Vagina (tissue), 2 donors: ENCODE measurements at regions not wholly inside any gene's neighbourhood (a gene's known extent, or its start where the extent isn't known, plus 50 kb on each side); places are given as distances from the start of the nearest gene placed in this dataset.

ENCODE experiments used
- DNase-seq, 2 donors: peaks; one replicate each; pipeline ENCODE4 v3.0.0-alpha.2; 2017; ENCODE audit errors: extremely low spot score in 2 of 2
- H3K27ac ChIP-seq: fragments of 200-600 bp; sonication (generic); one replicate; pipeline ENCODE4 v1.5.1; 2019
- H3K27me3 ChIP-seq: fragments of 200-600 bp; sonication (generic); one replicate; pipeline ENCODE4 v1.5.1; 2019
- H3K36me3 ChIP-seq, 2 donors: fragments of 200-600 bp; sonication (generic); one replicate each; pipeline ENCODE4 v1.5.1; 2017 to 2019
- H3K4me1 ChIP-seq: fragments of 200-600 bp; sonication (generic); one replicate; pipeline ENCODE4 v1.5.1; 2019
- H3K4me3 ChIP-seq, 2 donors: fragments of 200-600 bp; sonication (generic); 1 replicate in 1 of 2; 2 replicates in 1 of 2; pipeline ENCODE4 v1.5.1; 2016 to 2019
- H3K9me3 ChIP-seq: fragments of 200-600 bp; sonication (generic); one replicate; pipeline ENCODE4 v1.5.1; 2019
- CTCF ChIP-seq, 3 experiments: fragments of 450-650 bp in 2 of 3; fragments of 200-600 bp in 1 of 3; sonication (generic) in 1 of 3; IDR thresholded peaks; one replicate each; pipeline ENCODE4 v1.5.1; 2017 to 2019; ENCODE audit warnings: antibody characterized with exemption in 3 of 3, mild to moderate bottlenecking in 2 of 3, moderate library complexity in 2 of 3
- POLR2A ChIP-seq, 2 donors: fragments of 450-650 bp; IDR thresholded peaks; one replicate each; pipeline ENCODE4 v1.6.1; 2017; ENCODE audit warnings: antibody characterized with exemption in 2 of 2, mild to moderate bottlenecking in 2 of 2, moderate library complexity in 2 of 2
- POLR2AphosphoS5 ChIP-seq, 2 donors: sonication (generic); formaldehyde crosslinking; IDR thresholded peaks; one replicate each; pipeline ENCODE4 v1.9.0; 2017; ENCODE audit warnings: antibody characterized with exemption in 2 of 2, mild to moderate bottlenecking in 2 of 2, low read depth in 1 of 2; ENCODE audit not compliant: insufficient read depth in 1 of 2
- intact Hi-C: fragments of 100-400 bp; cut with DNase I; formaldehyde crosslinking; loops from one replicate; pipeline ENCODE4 v1.15.1; 2023

DNA sequence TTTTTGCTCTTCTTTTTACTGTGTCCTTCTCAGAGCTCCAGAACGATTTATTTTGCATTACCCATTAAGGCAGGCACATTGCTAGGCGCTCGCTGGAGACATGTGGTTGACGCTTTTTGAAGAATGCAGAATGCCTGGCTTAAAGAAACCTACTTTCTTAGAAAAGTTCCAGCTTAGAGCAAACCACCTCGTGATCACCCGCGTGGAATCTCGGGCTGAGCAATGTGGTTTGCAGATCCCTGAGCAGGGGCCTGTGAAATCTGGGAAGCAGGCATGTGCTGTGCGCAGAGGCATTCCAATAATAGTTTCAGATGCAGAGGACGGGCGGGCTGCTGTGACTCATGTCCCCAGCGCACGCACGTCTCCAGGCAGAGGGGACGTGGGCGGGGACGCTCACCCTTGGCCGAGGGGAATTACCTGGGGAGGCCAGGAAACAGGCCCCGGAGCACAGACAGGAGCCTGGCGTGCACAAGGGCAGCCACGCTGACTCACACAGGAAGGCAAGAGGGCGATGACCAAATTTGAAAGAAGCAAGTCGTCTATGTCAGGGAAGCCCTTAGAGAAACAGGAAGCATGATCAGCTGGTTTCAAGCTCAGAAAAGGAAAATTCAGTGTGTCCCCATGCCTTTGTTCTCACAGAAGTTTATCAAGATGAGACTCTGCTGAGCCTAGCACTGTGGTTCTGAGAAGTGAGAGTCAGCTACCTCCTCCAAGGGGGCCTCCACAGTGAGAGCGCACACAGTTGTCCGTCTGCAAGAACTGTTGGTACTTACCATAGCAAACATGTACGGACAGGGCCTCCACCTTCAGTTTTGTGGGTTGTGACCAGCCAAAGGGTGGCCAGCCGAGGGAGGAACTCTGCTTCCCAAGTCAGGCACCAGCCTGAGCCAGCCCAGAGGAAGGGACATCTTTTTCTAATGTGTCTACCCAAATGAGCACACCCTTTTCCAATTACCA lies 218.6 kb downstream of the PIK3R1 start:
- intact Hi-C loops, result no loop called here

GRCh38 chr5:68435611-68436010 lies 220.1 kb downstream of the PIK3R1 start:
- H3K27ac ChIP-seq, result no peak overlapping the region
- TF ChIP-seq CTCF (IDR thresholded peaks at IDR 0.05), result no peak
- no peak for TF ChIP-seq POLR2AphosphoS5 (IDR thresholded peaks at IDR 0.05; ENCODE audit: insufficient read depth in 1 of 2, low read depth in 1 of 2)
- TF ChIP-seq POLR2A (IDR thresholded peaks at IDR 0.05), result no peak
- intact Hi-C loops, result no loop called here
- no peak for DNase-seq
- no peaks in the 10 kb centered on the region for H3K9me3 ChIP-seq
- H3K36me3 ChIP-seq, result no peaks in the 10 kb centered on the region
- H3K4me3 ChIP-seq, result no peak overlapping the region
- H3K4me1 ChIP-seq, result peaks cover 19% of the 10 kb centered on the region
- H3K27me3 ChIP-seq, result no peaks in the 10 kb centered on the region

More for the DNA sequence above, 218.6 kb downstream of the PIK3R1 start:
- no peaks in the 10 kb centered on the region for H3K36me3 ChIP-seq
- no peak overlapping the region for H3K4me3 ChIP-seq
- TF ChIP-seq POLR2A (IDR thresholded peaks at IDR 0.05), result no peak
- no peak for TF ChIP-seq CTCF (IDR thresholded peaks at IDR 0.05)
- peak; percentile 80 to 84 for TF ChIP-seq POLR2AphosphoS5 (IDR thresholded peaks at IDR 0.05; ENCODE audit: insufficient read depth in 1 of 2, low read depth in 1 of 2)
- no peaks in the 10 kb centered on the region for H3K9me3 ChIP-seq
- no peak for DNase-seq
- peak overlapping the region; percentile 50 for H3K27ac ChIP-seq
- peaks cover 15% of the 10 kb centered on the region for H3K4me1 ChIP-seq
- no peaks in the 10 kb centered on the region for H3K27me3 ChIP-seq

DNA sequence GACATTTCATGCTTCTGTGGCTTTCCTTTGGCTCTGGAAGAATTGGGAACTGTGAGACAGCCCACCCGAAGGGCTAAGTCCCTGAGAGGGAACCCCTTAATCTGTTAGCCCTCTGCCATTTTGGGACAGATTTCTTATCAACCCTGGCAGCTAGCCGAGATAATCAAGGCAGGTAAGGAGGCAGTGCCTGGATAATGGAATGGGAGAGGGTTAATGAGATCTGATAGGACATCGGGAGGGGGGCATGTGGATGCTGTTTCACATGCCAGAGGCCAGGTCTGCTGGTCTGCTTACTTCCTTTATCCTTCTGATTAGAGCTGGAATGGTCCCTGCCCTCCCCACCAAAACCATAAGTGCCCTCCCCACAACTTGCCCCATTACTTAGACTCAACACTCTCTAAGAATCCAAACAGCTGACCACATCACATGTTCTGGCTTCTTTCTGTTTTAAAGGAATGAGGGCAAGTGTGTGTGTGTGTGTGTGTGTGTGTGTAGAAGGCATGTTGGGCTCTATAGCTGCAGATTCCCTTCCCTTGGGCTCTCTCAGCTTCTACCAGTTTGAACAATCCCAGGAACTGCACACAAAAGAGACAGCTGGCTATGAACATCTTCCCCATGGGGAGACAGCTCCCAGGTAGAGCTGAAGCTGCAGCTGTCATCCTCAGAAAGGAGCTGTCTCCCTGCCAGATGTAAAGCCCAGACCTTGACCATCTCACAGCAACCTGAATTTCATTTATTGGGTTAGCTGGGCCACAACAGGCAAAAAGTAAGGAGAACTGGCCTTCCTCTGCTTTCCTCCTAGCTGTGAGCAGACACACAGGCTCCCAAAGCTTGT lies 221.3 kb downstream of the PIK3R1 start:
- H3K27ac ChIP-seq, result no peak overlapping the region
- H3K4me1 ChIP-seq, result peaks cover 29% of the 10 kb centered on the region
- DNase-seq, result no peak
- no peaks in the 10 kb centered on the region for H3K9me3 ChIP-seq
- no peak for TF ChIP-seq POLR2AphosphoS5 (IDR thresholded peaks at IDR 0.05; ENCODE audit: insufficient read depth in 1 of 2, low read depth in 1 of 2)
- no peak overlapping the region for H3K4me3 ChIP-seq
- H3K36me3 ChIP-seq, result no peaks in the 10 kb centered on the region
- intact Hi-C loops, result no loop called here
- H3K27me3 ChIP-seq, result no peaks in the 10 kb centered on the region

DNA sequence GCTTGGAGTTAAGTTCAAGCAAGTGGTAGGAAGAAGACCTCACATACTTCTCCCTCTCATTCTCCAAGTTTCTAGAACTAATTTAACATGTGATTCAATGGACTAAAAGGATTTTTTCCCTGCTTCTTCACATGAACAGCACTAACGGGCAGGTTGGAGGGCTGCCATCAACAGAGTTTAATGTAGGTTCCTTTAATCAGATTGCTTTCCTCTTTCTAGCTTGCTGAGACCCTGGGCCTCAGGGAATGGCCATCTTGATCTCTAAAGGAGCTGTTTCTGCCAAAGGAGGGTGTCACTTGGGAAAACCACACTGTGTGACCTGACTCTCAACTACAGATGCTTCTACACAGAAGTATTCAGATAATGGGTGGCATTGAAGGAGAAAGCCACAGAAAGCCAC lies 223.3 kb downstream of the PIK3R1 start:
- no peak overlapping the region for H3K4me3 ChIP-seq
- no peaks in the 10 kb centered on the region for H3K27me3 ChIP-seq
- no peaks in the 10 kb centered on the region for H3K36me3 ChIP-seq
- H3K27ac ChIP-seq, result no peak overlapping the region
- H3K9me3 ChIP-seq, result no peaks in the 10 kb centered on the region
- TF ChIP-seq POLR2AphosphoS5 (IDR thresholded peaks at IDR 0.05; ENCODE audit: insufficient read depth in 1 of 2, low read depth in 1 of 2) (no peak), CTCF (IDR thresholded peaks at IDR 0.05) (no peak), POLR2A (IDR thresholded peaks at IDR 0.05) (no peak)
- no peak for DNase-seq
- intact Hi-C loops, result no loop called here
- peaks cover 16% of the 10 kb centered on the region for H3K4me1 ChIP-seq

GRCh38 chr5:68440245-68440644 lies 224.7 kb downstream of the PIK3R1 start:
- TF ChIP-seq CTCF (IDR thresholded peaks at IDR 0.05), result no peak
- TF ChIP-seq POLR2A (IDR thresholded peaks at IDR 0.05), result no peak
- TF ChIP-seq POLR2AphosphoS5 (IDR thresholded peaks at IDR 0.05; ENCODE audit: insufficient read depth in 1 of 2, low read depth in 1 of 2), result no peak
- Histone ChIP-seq H3K27me3 (no peaks in the 10 kb centered on the region), H3K4me3 (no peak overlapping the region), H3K9me3 (no peaks in the 10 kb centered on the region), H3K36me3 (no peaks in the 10 kb centered on the region), H3K27ac (peak overlapping the region; percentile 25), H3K4me1 (peaks cover 14% of the 10 kb centered on the region)
- DNase-seq, result no peak
- intact Hi-C loops, result no loop called here
